ENCODE measurements at regions not wholly inside any gene's neighbourhood (a gene's known extent, or its start where the extent isn't known, plus 50 kb on each side); places are given as distances from the start of the nearest gene placed in this dataset.

GRCh38 chr6:137975188-137975940, 108.3 kb downstream of the TNFAIP3 start:
- Histone ChIP-seq H3K27me3 (no peaks in the 10 kb centered on the region), H3K4me3 (no peak overlapping the region), H3K9me3 (no peaks in the 10 kb centered on the region), H3K4me1 (no peaks in the 10 kb centered on the region), H3K27ac (no peak overlapping the region), H3K36me3 (no peaks in the 10 kb centered on the region)
- intact Hi-C loops (cut with DNase I), result loop anchor here (10.0 kb wide), 1 partner anchor 271 kb away; no protein-coding TSS in a partner anchor
- DNase-seq, result no peak
- peak in 1 of 4 experiments; percentile 23 for TF ChIP-seq CTCF (IDR thresholded peaks at IDR 0.05)
- TF ChIP-seq EP300 (IDR thresholded peaks at IDR 0.05), result no peak
- WGBS, 2 donors, result 30 to 43% methylated on average over 6 of the region's 6 CpGs

GRCh38 chr6:137976430-137976829, 109.4 kb downstream of the TNFAIP3 start:
- intact Hi-C loops (cut with DNase I), result loop anchor here (10.0 kb wide), 1 partner anchor 272 kb away; no protein-coding TSS in a partner anchor
- Histone ChIP-seq H3K4me3 (no peak overlapping the region), H3K36me3 (no peaks in the 10 kb centered on the region), H3K4me1 (no peaks in the 10 kb centered on the region), H3K27ac (no peak overlapping the region), H3K27me3 (no peaks in the 10 kb centered on the region), H3K9me3 (no peaks in the 10 kb centered on the region)
- TF ChIP-seq POLR2AphosphoS5 (IDR thresholded peaks at IDR 0.05) (no peak), CTCF (IDR thresholded peaks at IDR 0.05) (no peak), EP300 (IDR thresholded peaks at IDR 0.05) (no peak), POLR2A (IDR thresholded peaks at IDR 0.05) (no peak)
- DNase-seq, result no peak

- no peak overlapping the region for H3K27ac ChIP-seq
- intact Hi-C loops (cut with DNase I), result loop anchor here (10.0 kb wide), 1 partner anchor 272 kb away; no protein-coding TSS in a partner anchor
- no peak for DNase-seq
- no peak overlapping the region for H3K4me3 ChIP-seq
- H3K4me1 ChIP-seq, result no peaks in the 10 kb centered on the region
- H3K36me3 ChIP-seq, result no peaks in the 10 kb centered on the region
- H3K9me3 ChIP-seq, result no peaks in the 10 kb centered on the region
- H3K27me3 ChIP-seq, result no peaks in the 10 kb centered on the region
- TF ChIP-seq POLR2AphosphoS5 (IDR thresholded peaks at IDR 0.05), result no peak
- no peak for TF ChIP-seq POLR2A (IDR thresholded peaks at IDR 0.05)
- no peak for TF ChIP-seq EP300 (IDR thresholded peaks at IDR 0.05)
- TF ChIP-seq CTCF (IDR thresholded peaks at IDR 0.05), result no peak
- 85 to 86% methylated on average over 6 of the region's 6 CpGs for WGBS, 2 donors
These were observed 110.1 kb downstream of the TNFAIP3 start for GRCh38 chr6:137977206-137977605.

- H3K27me3 ChIP-seq, result no peaks in the 10 kb centered on the region
- intact Hi-C loops (cut with DNase I), result loop anchor here (10.0 kb wide), 1 partner anchor 273 kb away; no protein-coding TSS in a partner anchor
- no peak for DNase-seq
- no peak overlapping the region for H3K27ac ChIP-seq
- no peak overlapping the region for H3K4me3 ChIP-seq
- no peaks in the 10 kb centered on the region for H3K4me1 ChIP-seq
- WGBS, 2 donors, result 60 to 62% methylated on average over 3 of the region's 3 CpGs
- H3K9me3 ChIP-seq, result no peaks in the 10 kb centered on the region
- H3K36me3 ChIP-seq, result no peaks in the 10 kb centered on the region
- no peak for TF ChIP-seq POLR2A (IDR thresholded peaks at IDR 0.05)
- no peak for TF ChIP-seq POLR2AphosphoS5 (IDR thresholded peaks at IDR 0.05)
- no peak for TF ChIP-seq EP300 (IDR thresholded peaks at IDR 0.05)
- no peak for TF ChIP-seq CTCF (IDR thresholded peaks at IDR 0.05)
These were observed 110.8 kb downstream of the TNFAIP3 start for GRCh38 chr6:137977814-137978213.

Data from sigmoid colon (tissue), 6 donors.